Inflammatory macrophage treated with lipopolysaccharide for 4 hours (primary cell): ENCODE measurements at regions not wholly inside any gene's neighbourhood (a gene's known extent, or its start where the extent isn't known, plus 50 kb on each side); places are given as distances from the start of the nearest gene placed in this dataset.

Experiments used
- DNase-seq: peaks from one replicate; pipeline ENCODE4 v3.0.0-alpha.2; 2020

DNA sequence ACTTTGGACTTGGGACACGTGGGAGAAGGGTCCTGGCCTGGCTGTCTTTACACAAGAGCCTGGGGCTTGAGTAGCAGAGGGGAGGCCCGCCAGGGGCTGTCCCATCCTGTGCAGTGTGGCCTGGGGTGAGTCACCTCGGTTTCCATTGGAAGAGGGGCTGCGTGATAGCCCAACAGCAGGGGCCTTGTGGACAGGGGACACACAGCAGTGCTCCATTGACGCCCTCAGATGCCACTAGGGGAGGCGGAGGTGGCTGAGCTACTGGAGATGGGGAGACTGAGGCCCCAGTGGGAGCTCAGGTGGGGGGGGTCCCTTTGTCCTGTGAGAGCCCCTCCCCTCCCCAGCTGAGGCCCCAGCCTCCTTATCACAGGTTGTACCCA is 50.0 kb upstream of the RNU6ATAC start:
- DNase-seq, result no peak

- no peak for DNase-seq
These were observed 50.5 kb upstream of the RNU6ATAC start for GRCh38 chr9:134214766-134215419.

- DNase-seq, result no peak
These were observed 51.0 kb upstream of the RNU6ATAC start for GRCh38 chr9:134215420-134215698.

DNA sequence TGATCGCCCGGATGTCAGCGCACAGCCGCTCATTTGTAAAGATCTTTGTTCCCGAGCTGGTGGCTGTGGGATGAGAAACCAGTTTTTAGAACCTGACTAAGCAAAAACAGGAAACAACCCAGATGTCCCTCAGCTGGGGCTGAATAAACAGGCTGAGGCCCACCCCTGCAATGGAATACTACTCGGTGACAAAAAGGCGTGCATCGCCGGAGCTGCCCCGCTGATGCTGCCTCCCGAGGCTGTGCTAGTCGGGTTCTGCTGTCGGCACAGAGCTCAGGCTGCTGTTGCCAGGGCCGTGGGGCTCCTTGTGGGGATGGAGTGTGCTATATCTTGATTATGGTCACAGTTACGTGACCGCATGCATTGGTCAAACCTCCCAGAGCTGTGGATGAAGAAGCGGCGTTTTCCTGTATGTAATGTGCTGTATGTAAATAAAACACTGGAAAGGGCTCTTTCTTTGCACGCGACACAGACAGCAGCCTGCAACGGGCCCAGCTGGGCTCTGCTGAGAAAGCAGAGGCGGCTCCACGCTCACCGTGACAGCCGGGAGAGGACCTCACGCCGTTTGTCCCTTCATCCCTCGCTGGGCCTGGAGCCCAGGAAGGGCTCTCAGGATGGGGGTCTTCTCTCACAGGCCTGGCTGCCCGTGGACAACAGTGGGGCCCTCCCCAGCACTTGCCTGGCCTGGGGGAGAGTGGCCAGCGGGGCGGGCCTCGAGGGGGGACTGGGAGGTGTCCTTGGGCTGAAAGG is 51.5 kb upstream of the RNU6ATAC start:
- peak; percentile 9 for DNase-seq

GRCh38 chr9:134216449-134216951 is 52.1 kb upstream of the RNU6ATAC start:
- no peak for DNase-seq

GRCh38 chr9:134216961-134217360 is 52.6 kb upstream of the RNU6ATAC start:
- no peak for DNase-seq

GRCh38 chr9:134217431-134218210 is 53.3 kb upstream of the RNU6ATAC start:
- DNase-seq, result no peak

GRCh38 chr9:134218230-134218629 is 53.9 kb upstream of the RNU6ATAC start:
- no peak for DNase-seq

DNA sequence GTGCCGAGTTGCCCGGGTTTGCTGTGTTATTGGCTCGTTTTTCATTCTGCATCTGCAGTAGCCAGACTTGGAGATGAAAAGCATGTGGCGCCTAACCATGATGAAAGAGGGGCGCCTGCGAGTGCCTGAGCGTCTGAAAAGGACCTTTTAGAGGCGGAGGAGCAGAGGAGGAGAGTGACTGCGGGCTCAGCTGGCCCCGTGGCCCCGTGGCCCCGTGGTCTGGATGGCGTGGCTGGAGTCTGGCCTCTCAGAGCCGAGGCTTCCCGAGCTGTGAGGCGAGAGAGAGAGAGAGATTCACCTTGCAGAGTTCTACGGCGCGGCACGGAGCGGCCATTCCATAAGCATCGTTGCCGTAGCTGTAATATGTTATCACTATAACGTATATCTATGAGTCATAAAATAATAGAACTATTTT is 55.3 kb upstream of the RNU6ATAC start:
- DNase-seq, result no peak

- no peak for DNase-seq
These were observed 55.9 kb upstream of the RNU6ATAC start for GRCh38 chr9:134220311-134220710.

DNA sequence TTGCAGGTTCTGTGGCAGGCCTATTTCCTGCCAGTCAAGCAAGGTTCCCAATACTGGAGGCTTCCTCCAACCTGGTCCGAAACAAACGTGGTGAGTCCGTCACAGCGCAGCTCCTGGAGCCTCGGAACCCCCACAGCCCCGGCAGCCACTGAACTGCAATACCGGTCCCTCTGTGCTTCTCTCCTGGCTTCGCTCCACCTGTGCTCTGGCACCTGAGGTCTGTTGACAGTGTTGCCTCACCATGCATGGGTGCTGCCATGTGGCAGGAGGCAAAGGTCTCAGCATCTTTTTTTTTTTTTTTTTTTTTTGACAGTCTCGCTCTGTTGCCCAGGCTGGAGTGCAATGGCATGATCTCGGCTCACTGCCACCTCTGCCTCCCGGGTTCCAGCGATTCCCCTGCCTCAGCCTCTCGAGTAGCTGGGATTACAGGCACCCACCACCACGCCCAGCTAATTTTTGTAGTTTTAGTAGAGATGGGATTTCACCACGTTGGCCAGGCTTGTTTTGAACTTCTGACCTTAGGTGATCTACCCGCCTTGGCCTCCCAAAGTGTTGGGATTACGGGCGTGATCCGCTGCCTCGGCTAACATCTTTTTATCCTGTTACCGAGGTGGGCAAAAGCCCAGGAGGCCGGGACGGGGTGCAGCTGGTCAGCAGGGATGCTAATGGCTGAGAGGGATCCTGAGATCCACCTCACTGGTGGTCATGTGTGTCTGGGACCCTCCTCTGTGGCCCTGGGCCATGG is 57.1 kb upstream of the RNU6ATAC start:
- no peak for DNase-seq

- no peak for DNase-seq
These were observed 57.7 kb upstream of the RNU6ATAC start for GRCh38 chr9:134222018-134222573.

GRCh38 chr9:134223091-134223490 is 58.7 kb upstream of the RNU6ATAC start:
- DNase-seq, result no peak

DNA sequence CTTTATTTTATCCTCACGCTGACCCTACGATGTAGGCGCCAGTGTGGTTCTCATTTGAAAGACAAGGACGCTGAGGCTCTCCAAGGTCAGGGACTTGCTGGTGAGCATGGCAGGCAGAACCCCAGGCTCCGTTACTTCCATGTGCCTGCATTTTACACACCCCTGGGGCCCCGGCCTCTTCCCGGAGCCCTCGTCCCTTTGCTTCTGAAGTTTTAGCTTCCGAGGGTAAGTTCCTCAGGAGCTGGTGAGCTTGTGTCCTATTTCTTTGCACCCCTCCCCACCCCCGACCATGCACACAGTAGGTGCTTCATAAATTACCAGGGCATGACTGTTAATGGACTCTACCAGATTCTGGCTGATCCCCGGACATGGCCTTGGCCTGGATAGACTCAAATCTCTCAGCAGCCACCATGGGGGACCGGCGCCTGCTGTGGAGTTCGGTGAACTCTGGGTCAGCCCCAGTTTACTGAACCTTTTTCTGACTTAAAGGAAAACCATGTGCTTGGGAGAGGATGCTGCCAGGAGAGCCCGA is 59.3 kb upstream of the RNU6ATAC start:
- no peak for DNase-seq

DNA sequence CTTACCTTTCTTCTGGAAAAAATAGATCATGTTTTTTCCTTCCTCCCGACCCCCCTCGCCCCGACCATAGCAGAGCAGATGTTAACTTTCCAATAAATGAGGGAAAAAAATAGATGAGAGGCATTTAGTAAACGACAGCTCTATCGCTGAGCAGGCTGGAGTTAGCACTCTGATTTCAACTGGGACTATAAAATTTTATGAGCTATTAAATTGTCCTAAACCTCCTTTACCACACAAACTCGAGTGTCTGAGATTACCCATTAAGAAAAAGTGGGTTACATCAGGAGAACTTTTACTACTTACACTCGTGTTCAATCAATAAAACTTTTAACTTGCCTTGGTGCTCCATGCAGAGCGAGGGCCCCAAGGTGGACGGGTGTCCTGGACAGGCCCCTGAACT is 59.8 kb upstream of the RNU6ATAC start:
- DNase-seq, result no peak

DNA sequence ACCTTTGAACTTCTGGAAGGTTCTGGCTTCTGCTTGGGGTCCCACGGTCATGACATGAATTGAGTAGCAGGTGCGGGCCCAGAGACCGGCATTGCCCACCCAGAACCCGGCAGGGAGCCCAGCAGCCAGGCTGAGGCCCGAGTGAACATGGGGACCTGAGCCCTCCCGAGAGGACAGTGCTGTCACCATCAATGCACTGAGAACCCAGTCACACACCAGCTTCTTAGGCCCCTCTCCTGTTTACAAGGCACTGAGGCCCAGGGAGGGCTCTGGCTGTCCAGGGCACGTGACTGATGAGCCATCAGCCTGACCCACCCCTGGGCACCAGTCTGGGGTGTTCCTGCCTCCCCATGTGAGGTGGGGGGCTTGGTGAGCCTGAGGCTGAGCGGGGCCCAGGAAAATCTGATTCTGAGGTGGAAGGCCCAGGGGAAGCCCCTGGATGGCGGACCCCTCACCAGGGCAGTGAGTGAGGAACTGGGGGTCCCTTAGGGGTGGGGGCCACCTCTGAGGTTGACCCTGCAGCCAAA is 60.3 kb upstream of the RNU6ATAC start:
- DNase-seq, result no peak

- DNase-seq, result no peak
These were observed 60.8 kb upstream of the RNU6ATAC start for GRCh38 chr9:134225186-134225585.

DNA sequence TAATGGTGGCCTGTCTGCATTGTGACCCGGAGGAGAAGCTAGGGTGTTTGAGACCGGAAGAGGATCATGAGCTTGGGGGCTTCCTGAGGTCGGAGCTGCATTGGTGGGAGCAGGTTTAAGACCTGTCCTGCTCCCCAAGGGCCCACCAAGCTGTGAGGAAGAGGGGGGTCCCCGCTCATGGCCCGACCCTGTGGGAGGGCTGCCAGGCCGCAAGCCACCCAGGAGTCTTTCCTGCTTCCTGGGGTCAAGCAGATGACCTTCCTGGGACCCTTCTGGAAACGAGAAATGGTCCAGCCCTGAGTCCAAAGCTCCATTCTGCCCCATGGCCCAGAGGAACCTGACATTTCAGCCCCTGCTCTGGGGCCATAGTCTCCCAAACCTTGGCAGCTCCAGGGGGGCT is 61.5 kb upstream of the RNU6ATAC start:
- no peak for DNase-seq

DNA sequence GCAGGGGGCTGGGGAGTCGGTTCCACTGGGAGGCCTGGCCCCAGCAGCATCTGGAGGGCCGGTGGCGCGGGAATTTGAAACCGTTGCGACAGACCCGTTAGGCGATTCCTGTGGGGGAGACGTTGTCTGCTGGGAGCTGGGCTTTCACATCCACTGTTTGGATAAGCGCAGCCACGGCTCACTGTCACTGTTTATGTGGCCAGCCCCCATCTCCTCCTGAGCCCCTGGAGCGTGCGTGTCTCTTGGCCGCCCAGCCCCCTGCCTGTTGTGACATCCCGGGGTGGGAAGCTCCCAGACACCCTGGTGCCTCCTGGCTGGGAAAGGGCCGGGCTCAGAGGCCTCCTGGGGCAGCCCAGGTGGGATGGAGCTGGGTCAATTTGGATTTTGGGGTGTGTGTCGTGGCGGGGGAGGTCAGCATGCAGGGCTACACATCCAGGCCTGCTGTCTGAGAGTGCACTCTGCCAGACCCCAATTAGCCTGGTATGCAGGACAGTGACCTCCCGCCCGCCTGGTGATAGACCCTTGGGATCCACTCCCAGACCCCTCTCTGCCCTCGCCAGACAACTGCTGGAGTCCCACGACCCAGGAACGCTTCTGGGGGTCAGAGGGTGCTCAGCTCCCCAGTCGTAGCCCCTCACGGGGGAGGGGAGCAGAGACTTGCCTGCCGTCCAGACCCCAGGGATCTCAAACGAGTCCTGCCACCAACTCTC is 62.0 kb upstream of the RNU6ATAC start:
- peak; percentile 68 for DNase-seq

- DNase-seq, result no peak
These were observed 63.4 kb upstream of the RNU6ATAC start for GRCh38 chr9:134227451-134228411.
